ENCODE measurements at regions not wholly inside any gene's neighbourhood (a gene's known extent, or its start where the extent isn't known, plus 50 kb on each side); places are given as distances from the start of the nearest gene placed in this dataset.

DNA sequence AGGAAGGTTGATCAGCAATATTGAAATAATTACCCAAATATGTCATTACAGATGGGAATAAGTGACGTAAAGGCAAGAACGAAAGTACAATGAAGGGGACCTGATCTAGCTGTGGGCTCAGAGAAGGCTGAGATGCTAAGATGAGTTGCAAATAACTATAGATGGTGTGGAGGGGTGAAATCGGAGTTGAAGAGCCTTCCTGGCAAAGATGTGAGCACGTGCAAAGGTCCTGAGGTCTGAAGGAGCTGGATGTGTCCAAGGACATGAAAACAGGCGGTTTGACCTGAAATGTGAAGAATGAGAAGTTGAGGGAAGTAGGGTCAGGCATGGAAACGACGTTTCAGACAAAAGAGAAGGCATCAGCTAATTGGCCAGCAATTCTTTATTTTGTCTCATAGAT is 61.6 kb upstream of the SLC45A1 start:
- H3K36me3 ChIP-seq (replicated peaks; ENCODE audit: insufficient read depth, low read depth), result no peaks in the 10 kb centered on the region
- no peak overlapping the region for H2AFZ ChIP-seq
- peaks cover 15% of the 10 kb centered on the region for H3K4me1 ChIP-seq (ENCODE audit: insufficient read depth)
- no peaks in the 10 kb centered on the region for H4K20me1 ChIP-seq (ENCODE audit: insufficient read depth, poor library complexity, severe bottlenecking)
- no peaks in the 10 kb centered on the region for H3K9me3 ChIP-seq (ENCODE audit: low read depth)
- TF ChIP-seq EZH2phosphoT487 (IDR thresholded peaks at IDR 0.05; ENCODE audit: low read depth, severe bottlenecking, unreplicated experiment) (no peak), EZH2 (IDR thresholded peaks at IDR 0.05; ENCODE audit: borderline replicate concordance) (no peak)
- TF ChIP-seq, protein P1, sequence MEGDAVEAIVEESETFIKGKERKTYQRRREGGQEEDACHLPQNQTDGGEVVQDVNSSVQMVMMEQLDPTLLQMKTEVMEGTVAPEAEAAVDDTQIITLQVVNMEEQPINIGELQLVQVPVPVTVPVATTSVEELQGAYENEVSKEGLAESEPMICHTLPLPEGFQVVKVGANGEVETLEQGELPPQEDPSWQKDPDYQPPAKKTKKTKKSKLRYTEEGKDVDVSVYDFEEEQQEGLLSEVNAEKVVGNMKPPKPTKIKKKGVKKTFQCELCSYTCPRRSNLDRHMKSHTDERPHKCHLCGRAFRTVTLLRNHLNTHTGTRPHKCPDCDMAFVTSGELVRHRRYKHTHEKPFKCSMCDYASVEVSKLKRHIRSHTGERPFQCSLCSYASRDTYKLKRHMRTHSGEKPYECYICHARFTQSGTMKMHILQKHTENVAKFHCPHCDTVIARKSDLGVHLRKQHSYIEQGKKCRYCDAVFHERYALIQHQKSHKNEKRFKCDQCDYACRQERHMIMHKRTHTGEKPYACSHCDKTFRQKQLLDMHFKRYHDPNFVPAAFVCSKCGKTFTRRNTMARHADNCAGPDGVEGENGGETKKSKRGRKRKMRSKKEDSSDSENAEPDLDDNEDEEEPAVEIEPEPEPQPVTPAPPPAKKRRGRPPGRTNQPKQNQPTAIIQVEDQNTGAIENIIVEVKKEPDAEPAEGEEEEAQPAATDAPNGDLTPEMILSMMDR (IDR thresholded peaks at IDR 0.05; ENCODE audit: poor library complexity), result no peak
- no peak overlapping the region for H3K27ac ChIP-seq
- H3K9me2 ChIP-seq (replicated peaks; ENCODE audit: insufficient read depth), result no peaks in the 10 kb centered on the region
- H3K79me2 ChIP-seq, result no peaks in the 10 kb centered on the region
- DNase-seq (ENCODE audit: low spot score), result no peak
- no peak overlapping the region for H3K4me2 ChIP-seq
- no peaks in the 10 kb centered on the region for H3K27me3 ChIP-seq
- 97% methylated on average over 7 of the region's 7 CpGs for WGBS (ENCODE audit: low lambda C conversion rate, missing lambda C conversion rate)
- H3K4me3 ChIP-seq, result no peak overlapping the region

DNA sequence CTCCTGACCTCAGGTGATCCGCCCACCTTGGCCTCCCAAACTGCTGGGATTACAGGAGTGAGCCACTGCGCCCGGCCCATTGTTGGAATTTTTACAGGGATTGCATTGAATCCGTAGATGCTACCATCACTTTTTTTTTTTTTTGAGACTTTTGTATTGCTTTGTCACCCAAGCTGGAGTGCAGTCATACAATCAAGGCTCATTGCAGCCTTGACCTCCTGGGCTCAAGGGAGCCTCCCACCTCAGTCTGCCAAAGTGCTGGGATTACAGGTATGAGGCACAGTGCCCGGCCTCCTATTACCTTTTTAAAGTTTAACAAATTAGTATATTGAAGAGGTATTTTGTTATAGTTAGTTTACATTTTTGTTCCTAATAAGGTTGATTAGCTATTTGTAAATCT is 62.2 kb upstream of the SLC45A1 start:
- no peak for DNase-seq (ENCODE audit: low spot score)
- Histone ChIP-seq H4K20me1 (ENCODE audit: insufficient read depth, poor library complexity, severe bottlenecking) (no peaks in the 10 kb centered on the region), H3K79me2 (no peaks in the 10 kb centered on the region), H3K27me3 (no peaks in the 10 kb centered on the region), H3K4me2 (no peak overlapping the region), H3K9me3 (ENCODE audit: low read depth) (no peaks in the 10 kb centered on the region), H3K36me3 (replicated peaks; ENCODE audit: insufficient read depth, low read depth) (no peaks in the 10 kb centered on the region), H3K4me3 (no peak overlapping the region), H2AFZ (no peak overlapping the region), H3K27ac (no peak overlapping the region), H3K9me2 (replicated peaks; ENCODE audit: insufficient read depth) (no peaks in the 10 kb centered on the region), H3K4me1 (ENCODE audit: insufficient read depth) (peaks cover 15% of the 10 kb centered on the region)
- TF ChIP-seq EZH2phosphoT487 (IDR thresholded peaks at IDR 0.05; ENCODE audit: low read depth, severe bottlenecking, unreplicated experiment), result no peak
- TF ChIP-seq, protein P1 (IDR thresholded peaks at IDR 0.05; ENCODE audit: poor library complexity), result no peak
- TF ChIP-seq EZH2 (IDR thresholded peaks at IDR 0.05; ENCODE audit: borderline replicate concordance), result no peak
- 81% methylated on average over 5 of the region's 5 CpGs for WGBS (ENCODE audit: low lambda C conversion rate, missing lambda C conversion rate)

DNA sequence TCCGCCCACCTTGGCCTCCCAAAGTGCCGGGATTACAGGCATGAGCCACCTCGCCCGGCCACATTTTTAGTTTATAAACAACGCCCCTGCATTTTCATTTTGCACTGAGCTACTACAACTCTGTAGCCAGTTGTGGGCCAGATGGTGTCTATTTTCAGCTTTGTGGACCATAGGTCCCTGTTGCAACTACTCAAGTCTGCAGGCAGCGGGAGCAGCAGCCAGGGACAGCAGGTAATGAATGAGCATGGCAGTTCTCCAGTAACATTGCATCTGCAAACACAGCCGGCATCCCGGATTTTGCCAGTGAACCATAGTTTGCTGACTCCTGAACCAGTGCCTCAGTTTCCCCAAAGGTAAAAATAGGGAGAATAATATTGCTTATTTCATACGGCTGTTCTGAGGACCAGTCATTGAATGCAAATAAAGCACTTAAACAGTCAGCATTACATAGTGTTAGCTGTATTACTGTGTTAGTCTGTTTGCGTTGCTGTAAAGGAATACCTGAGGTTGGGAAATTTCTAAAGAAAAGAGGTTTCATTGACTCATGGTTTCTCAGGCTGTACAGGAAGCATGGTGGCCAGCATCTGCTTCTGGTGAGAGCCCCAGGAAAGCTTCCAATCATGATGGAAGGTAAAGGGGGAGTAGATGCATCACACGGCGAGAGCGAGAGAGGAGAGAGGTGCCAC is 65.5 kb upstream of the SLC45A1 start:
- DNase-seq (ENCODE audit: low spot score), result no peak
- H4K20me1 ChIP-seq (ENCODE audit: insufficient read depth, poor library complexity, severe bottlenecking), result no peaks in the 10 kb centered on the region
- TF ChIP-seq EZH2 (IDR thresholded peaks at IDR 0.05; ENCODE audit: borderline replicate concordance), result no peak
- TF ChIP-seq, protein P1 (IDR thresholded peaks at IDR 0.05; ENCODE audit: poor library complexity), result no peak
- TF ChIP-seq EZH2phosphoT487 (IDR thresholded peaks at IDR 0.05; ENCODE audit: low read depth, severe bottlenecking, unreplicated experiment), result no peak
- H3K4me2 ChIP-seq, result no peak overlapping the region
- H3K4me1 ChIP-seq (ENCODE audit: insufficient read depth), result peaks cover 2% of the 10 kb centered on the region
- WGBS (ENCODE audit: low lambda C conversion rate, missing lambda C conversion rate), result 91% methylated on average over 13 of the region's 13 CpGs
- no peak overlapping the region for H2AFZ ChIP-seq
- H3K27ac ChIP-seq, result no peak overlapping the region
- no peaks in the 10 kb centered on the region for H3K79me2 ChIP-seq
- H3K36me3 ChIP-seq (replicated peaks; ENCODE audit: insufficient read depth, low read depth), result no peaks in the 10 kb centered on the region
- H3K4me3 ChIP-seq, result no peak overlapping the region
- H3K27me3 ChIP-seq, result no peaks in the 10 kb centered on the region
- no peaks in the 10 kb centered on the region for H3K9me3 ChIP-seq (ENCODE audit: low read depth)
- H3K9me2 ChIP-seq (replicated peaks; ENCODE audit: insufficient read depth), result no peaks in the 10 kb centered on the region

Data from hepatocyte (in vitro differentiated cells).